Uterus (tissue), 2 donors: ENCODE measurements at regions not wholly inside any gene's neighbourhood (a gene's known extent, or its start where the extent isn't known, plus 50 kb on each side); places are given as distances from the start of the nearest gene placed in this dataset.

Experiments used
- POLR2A ChIP-seq, 2 donors: fragments of 450-650 bp; IDR thresholded peaks; one replicate each; pipeline ENCODE4 v1.6.1; 2016; ENCODE audit warnings: antibody characterized with exemption in 2 of 2, mild to moderate bottlenecking in 1 of 2, moderate library complexity in 1 of 2
- TF ChIP-seq, protein P1 (sequence below), 4 experiments: fragments of 200-600 bp in 2 of 4; fragments of 450-650 bp in 2 of 4; sonication (generic) in 2 of 4; IDR thresholded peaks; one replicate each; pipeline ENCODE4 v1.5.1; 2016 to 2019; ENCODE audit warnings: antibody characterized with exemption in 4 of 4, mild to moderate bottlenecking in 2 of 4, moderate library complexity in 1 of 4

- TF ChIP-seq, protein P1, sequence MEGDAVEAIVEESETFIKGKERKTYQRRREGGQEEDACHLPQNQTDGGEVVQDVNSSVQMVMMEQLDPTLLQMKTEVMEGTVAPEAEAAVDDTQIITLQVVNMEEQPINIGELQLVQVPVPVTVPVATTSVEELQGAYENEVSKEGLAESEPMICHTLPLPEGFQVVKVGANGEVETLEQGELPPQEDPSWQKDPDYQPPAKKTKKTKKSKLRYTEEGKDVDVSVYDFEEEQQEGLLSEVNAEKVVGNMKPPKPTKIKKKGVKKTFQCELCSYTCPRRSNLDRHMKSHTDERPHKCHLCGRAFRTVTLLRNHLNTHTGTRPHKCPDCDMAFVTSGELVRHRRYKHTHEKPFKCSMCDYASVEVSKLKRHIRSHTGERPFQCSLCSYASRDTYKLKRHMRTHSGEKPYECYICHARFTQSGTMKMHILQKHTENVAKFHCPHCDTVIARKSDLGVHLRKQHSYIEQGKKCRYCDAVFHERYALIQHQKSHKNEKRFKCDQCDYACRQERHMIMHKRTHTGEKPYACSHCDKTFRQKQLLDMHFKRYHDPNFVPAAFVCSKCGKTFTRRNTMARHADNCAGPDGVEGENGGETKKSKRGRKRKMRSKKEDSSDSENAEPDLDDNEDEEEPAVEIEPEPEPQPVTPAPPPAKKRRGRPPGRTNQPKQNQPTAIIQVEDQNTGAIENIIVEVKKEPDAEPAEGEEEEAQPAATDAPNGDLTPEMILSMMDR (IDR thresholded peaks at IDR 0.05): no peak
- no peak for TF ChIP-seq POLR2A (IDR thresholded peaks at IDR 0.05)
These were observed 194.4 kb upstream of the ANK2 start for GRCh38 chr4:112855058-112855457.
